Osteoblast (primary cell): ENCODE measurements at regions not wholly inside any gene's neighbourhood (a gene's known extent, or its start where the extent isn't known, plus 50 kb on each side); places are given as distances from the start of the nearest gene placed in this dataset.

Source experiments
- DNase-seq: peaks from one replicate; pipeline ENCODE4 v3.0.0; 2011; ENCODE audit warnings: low spot score, mixed read lengths; ENCODE audit not compliant: insufficient read length; ENCODE audit errors: missing footprints
- H2AFZ ChIP-seq: 2 replicates; pipeline ENCODE4 v1.6.0; 2011; ENCODE audit warnings: mild to moderate bottlenecking, low read length
- H3K27ac ChIP-seq: 2 replicates; pipeline ENCODE4 v1.5.1; 2011; ENCODE audit warnings: mild to moderate bottlenecking, low read depth, low read length, moderate library complexity
- H3K27me3 ChIP-seq: 2 replicates; pipeline ENCODE4 v1.6.0; 2012; ENCODE audit warnings: mild to moderate bottlenecking, control low read depth, inconsistent platforms, low read length, moderate library complexity; ENCODE audit not compliant: insufficient read depth
- H3K36me3 ChIP-seq: 2 replicates; pipeline ENCODE4 v1.5.1; 2011; ENCODE audit warnings: mild to moderate bottlenecking, low read length, control low read depth, moderate library complexity; ENCODE audit not compliant: insufficient read depth
- H3K4me1 ChIP-seq: 2 replicates; pipeline ENCODE4 v1.5.1; 2011; ENCODE audit warnings: mild to moderate bottlenecking, low read length, control low read depth, moderate library complexity; ENCODE audit not compliant: insufficient read depth
- H3K4me2 ChIP-seq: 2 replicates; pipeline ENCODE4 v1.6.0; 2011; ENCODE audit warnings: mild to moderate bottlenecking, low read length; ENCODE audit not compliant: insufficient read depth
- H3K4me3 ChIP-seq: fragments of 200-600 bp; sonication (generic); 3 replicates; pipeline ENCODE4 v1.5.1; 2012; ENCODE audit warnings: mild to moderate bottlenecking, low read length, inconsistent platforms; ENCODE audit not compliant: insufficient read depth
- H3K79me2 ChIP-seq: 2 replicates; pipeline ENCODE4 v1.6.0; 2012; ENCODE audit warnings: mild to moderate bottlenecking, low read length, control low read depth, inconsistent platforms; ENCODE audit not compliant: insufficient read depth
- H3K9me3 ChIP-seq: 2 replicates; pipeline ENCODE4 v1.5.1; 2011; ENCODE audit warnings: low read depth, low read length, control low read depth
- H4K20me1 ChIP-seq: 2 replicates; pipeline ENCODE4 v1.6.0; 2012; ENCODE audit warnings: mild to moderate bottlenecking, low read length, control low read depth; ENCODE audit not compliant: insufficient read depth
- TF ChIP-seq, protein P1 (sequence below): IDR thresholded peaks from 2 replicates; pipeline ENCODE4 v1.5.1; 2011; ENCODE audit warnings: mild to moderate bottlenecking, low read depth, low read length, moderate library complexity; ENCODE audit errors: extremely low read depth

DNA sequence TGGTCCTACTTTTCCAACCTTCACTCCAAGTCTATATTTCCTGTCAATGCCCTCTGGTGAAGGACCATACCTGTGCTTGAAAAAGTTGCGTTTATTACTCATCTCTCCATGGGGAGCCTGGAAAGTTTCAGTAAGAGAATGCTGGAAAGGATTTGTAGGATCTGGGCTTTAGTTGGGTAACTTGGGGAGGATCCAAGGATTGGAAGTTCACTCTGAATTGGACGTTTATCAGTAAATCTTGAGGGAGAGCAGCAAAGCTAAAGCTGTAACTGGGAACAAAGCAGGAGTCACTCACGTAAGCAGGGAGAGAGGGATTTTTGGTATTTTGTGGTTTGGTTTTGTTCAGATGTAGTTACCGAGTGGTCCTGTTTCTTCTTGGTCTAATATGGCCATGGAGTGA, 51.4 kb upstream of the NPVF start:
- TF ChIP-seq, protein P1, sequence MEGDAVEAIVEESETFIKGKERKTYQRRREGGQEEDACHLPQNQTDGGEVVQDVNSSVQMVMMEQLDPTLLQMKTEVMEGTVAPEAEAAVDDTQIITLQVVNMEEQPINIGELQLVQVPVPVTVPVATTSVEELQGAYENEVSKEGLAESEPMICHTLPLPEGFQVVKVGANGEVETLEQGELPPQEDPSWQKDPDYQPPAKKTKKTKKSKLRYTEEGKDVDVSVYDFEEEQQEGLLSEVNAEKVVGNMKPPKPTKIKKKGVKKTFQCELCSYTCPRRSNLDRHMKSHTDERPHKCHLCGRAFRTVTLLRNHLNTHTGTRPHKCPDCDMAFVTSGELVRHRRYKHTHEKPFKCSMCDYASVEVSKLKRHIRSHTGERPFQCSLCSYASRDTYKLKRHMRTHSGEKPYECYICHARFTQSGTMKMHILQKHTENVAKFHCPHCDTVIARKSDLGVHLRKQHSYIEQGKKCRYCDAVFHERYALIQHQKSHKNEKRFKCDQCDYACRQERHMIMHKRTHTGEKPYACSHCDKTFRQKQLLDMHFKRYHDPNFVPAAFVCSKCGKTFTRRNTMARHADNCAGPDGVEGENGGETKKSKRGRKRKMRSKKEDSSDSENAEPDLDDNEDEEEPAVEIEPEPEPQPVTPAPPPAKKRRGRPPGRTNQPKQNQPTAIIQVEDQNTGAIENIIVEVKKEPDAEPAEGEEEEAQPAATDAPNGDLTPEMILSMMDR = no peak
- H3K9me3 ChIP-seq = no peaks in the 10 kb centered on the region
- H3K79me2 ChIP-seq = no peaks in the 10 kb centered on the region
- no peak overlapping the region for H3K4me3 ChIP-seq
- no peaks in the 10 kb centered on the region for H3K27me3 ChIP-seq
- H4K20me1 ChIP-seq = no peaks in the 10 kb centered on the region
- H3K4me1 ChIP-seq = no peaks in the 10 kb centered on the region
- no peak for DNase-seq
- H2AFZ ChIP-seq = no peak overlapping the region
- H3K36me3 ChIP-seq = no peaks in the 10 kb centered on the region
- H3K27ac ChIP-seq = no peak overlapping the region
- H3K4me2 ChIP-seq = no peak overlapping the region

DNA sequence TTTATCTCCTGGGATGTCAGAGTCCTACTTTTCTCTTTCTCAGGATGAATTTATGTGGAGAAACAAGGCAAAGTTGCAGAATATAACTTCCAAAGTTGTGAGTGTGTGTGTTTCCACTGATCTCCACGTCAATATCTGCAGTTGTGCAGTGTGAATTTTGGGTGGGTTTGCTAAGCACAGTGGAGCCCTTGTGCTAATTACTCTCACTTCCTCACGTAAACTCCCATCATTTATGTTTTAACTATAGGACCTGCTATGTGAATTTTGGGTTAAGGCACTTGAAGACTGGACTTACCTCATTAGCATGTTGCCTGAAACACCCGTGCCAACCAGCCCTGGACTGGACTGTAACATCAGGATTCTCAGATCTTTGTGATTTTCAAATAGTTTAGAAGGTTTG, 51.9 kb upstream of the NPVF start:
- TF ChIP-seq, protein P1 = no peak
- Histone ChIP-seq H3K27ac (no peak overlapping the region), H3K36me3 (no peaks in the 10 kb centered on the region), H3K9me3 (no peaks in the 10 kb centered on the region), H3K4me1 (no peaks in the 10 kb centered on the region), H4K20me1 (no peaks in the 10 kb centered on the region), H3K27me3 (no peaks in the 10 kb centered on the region), H3K4me2 (no peak overlapping the region), H3K4me3 (no peak overlapping the region), H2AFZ (no peak overlapping the region), H3K79me2 (no peaks in the 10 kb centered on the region)
- no peak for DNase-seq

DNA sequence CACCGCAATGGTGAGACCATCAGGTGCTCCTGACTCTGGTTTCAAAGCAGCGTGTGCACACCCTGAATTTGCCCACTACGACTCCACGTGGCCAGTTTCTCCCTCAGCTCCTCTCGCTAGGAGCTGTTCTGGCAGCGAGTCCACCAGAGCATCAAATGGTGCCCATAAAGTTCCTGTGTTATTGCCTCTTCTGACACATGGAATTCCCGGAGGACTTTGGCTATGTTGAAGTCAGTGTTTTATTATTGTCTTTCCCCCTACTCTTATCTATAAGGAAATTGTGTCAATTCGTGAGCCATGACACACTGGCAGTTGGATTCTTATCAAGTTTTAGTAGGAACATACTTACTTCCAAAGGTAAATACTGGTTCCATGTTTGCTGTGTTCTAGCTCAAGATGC, 53.9 kb upstream of the NPVF start:
- DNase-seq = no peak
- Histone ChIP-seq H3K27me3 (no peaks in the 10 kb centered on the region), H3K36me3 (no peaks in the 10 kb centered on the region), H3K4me3 (no peak overlapping the region), H3K9me3 (no peaks in the 10 kb centered on the region), H3K4me2 (no peak overlapping the region), H4K20me1 (no peaks in the 10 kb centered on the region), H2AFZ (no peak overlapping the region), H3K27ac (no peak overlapping the region), H3K4me1 (no peaks in the 10 kb centered on the region), H3K79me2 (no peaks in the 10 kb centered on the region)
- TF ChIP-seq, protein P1 = no peak

DNA sequence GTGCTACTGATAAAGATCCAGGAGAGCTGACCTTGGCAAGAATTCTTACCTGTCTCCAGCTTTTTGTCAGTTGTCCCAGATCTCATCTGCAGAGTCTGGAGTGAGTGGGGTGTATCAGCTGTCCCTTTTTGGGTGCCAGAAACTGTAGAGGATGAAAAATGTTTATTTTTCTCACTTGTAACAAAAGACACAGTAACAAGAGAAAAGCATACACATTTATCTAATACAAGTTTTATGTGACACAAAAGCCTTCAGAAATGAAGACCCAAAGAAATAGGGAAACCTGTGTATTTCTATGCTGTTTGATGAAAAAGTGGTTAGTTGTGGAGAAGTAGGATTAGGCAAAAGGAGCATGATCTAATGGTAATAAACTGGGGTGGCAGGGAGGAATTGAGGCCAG, 58.5 kb upstream of the NPVF start:
- no peak overlapping the region for H3K4me2 ChIP-seq
- H3K4me3 ChIP-seq = no peak overlapping the region
- H2AFZ ChIP-seq = no peak overlapping the region
- H3K9me3 ChIP-seq = no peaks in the 10 kb centered on the region
- H3K79me2 ChIP-seq = no peaks in the 10 kb centered on the region
- no peaks in the 10 kb centered on the region for H3K27me3 ChIP-seq
- TF ChIP-seq, protein P1 = no peak
- no peak overlapping the region for H3K27ac ChIP-seq
- DNase-seq = no peak
- no peaks in the 10 kb centered on the region for H3K36me3 ChIP-seq
- H4K20me1 ChIP-seq = no peaks in the 10 kb centered on the region
- no peaks in the 10 kb centered on the region for H3K4me1 ChIP-seq
